A549 (cell line): ENCODE measurements at regions not wholly inside any gene's neighbourhood (a gene's known extent, or its start where the extent isn't known, plus 50 kb on each side); places are given as distances from the start of the nearest gene placed in this dataset.

Experiments used
- KDM1A ChIP-seq: fragments of 200-600 bp; sonication (generic); IDR thresholded peaks from 2 replicates; pipeline ENCODE4 v1.6.1; 2016; ENCODE audit warnings: low read depth, mild to moderate bottlenecking
- PHF8 ChIP-seq: fragments of 200-600 bp; sonication (generic); IDR thresholded peaks from 2 replicates; pipeline ENCODE4 v1.6.1; 2016; ENCODE audit warnings: low read depth, mild to moderate bottlenecking, antibody characterized with exemption, moderate library complexity, borderline replicate concordance
- POLR2A ChIP-seq: IDR thresholded peaks from 2 replicates; pipeline ENCODE4 v1.6.1; 2012; ENCODE audit warnings: mild to moderate bottlenecking, low read length
- ZC3H11A ChIP-seq: fragments of 450-650 bp; IDR thresholded peaks from 2 replicates; pipeline ENCODE4 v1.6.1; 2014; ENCODE audit warnings: antibody characterized with exemption, mild to moderate bottlenecking
- TF ChIP-seq, protein P1 (sequence below): IDR thresholded peaks from 2 replicates; pipeline ENCODE4 v1.6.1; 2012
- TF ChIP-seq, protein P2 (sequence below): fragments of >200 bp; sonication (Bioruptor Twin); formaldehyde crosslinking; IDR thresholded peaks from 3 replicates; pipeline ENCODE4 v1.5.1; 2016

DNA sequence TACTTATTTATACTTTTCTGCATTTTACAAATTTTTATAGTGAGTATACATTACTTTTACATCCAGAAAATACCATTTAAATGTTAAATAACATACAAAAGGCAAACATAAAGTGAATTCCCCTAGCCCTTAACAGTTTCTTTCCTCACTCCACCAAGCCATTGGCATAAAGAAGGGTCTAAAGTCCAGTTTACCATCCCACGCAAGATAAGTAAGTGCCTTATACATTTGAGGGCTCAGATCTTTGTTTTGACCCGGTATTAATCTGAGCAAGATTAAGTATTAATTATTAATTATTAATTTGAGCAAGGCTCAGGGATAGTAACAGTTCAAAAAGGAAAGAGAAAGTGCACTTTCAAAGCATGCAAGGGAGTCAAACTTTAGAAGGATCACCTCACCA is 182.9 kb downstream of the DICER1 start:
- TF ChIP-seq POLR2A = no peak
- TF ChIP-seq PHF8 = no peak
- TF ChIP-seq, protein P1, sequence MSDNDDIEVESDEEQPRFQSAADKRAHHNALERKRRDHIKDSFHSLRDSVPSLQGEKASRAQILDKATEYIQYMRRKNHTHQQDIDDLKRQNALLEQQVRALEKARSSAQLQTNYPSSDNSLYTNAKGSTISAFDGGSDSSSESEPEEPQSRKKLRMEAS = no peak
- TF ChIP-seq KDM1A = no peak
- TF ChIP-seq, protein P2, sequence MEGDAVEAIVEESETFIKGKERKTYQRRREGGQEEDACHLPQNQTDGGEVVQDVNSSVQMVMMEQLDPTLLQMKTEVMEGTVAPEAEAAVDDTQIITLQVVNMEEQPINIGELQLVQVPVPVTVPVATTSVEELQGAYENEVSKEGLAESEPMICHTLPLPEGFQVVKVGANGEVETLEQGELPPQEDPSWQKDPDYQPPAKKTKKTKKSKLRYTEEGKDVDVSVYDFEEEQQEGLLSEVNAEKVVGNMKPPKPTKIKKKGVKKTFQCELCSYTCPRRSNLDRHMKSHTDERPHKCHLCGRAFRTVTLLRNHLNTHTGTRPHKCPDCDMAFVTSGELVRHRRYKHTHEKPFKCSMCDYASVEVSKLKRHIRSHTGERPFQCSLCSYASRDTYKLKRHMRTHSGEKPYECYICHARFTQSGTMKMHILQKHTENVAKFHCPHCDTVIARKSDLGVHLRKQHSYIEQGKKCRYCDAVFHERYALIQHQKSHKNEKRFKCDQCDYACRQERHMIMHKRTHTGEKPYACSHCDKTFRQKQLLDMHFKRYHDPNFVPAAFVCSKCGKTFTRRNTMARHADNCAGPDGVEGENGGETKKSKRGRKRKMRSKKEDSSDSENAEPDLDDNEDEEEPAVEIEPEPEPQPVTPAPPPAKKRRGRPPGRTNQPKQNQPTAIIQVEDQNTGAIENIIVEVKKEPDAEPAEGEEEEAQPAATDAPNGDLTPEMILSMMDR = no peak
- TF ChIP-seq ZC3H11A = no peak
